ENCODE measurements at regions not wholly inside any gene's neighbourhood (a gene's known extent, or its start where the extent isn't known, plus 50 kb on each side); places are given as distances from the start of the nearest gene placed in this dataset.

- peaks cover 73% of the 10 kb centered on the region for H3K27me3 ChIP-seq (ENCODE audit: insufficient read depth, low read depth, severe bottlenecking)
- H3K36me3 ChIP-seq = no peaks in the 10 kb centered on the region
- no peak for DNase-seq
- no peak for TF ChIP-seq CTCF (IDR thresholded peaks at IDR 0.05; ENCODE audit: low read depth, low read length)
- no peak overlapping the region for H3K27ac ChIP-seq
- no peak overlapping the region for H3K4me3 ChIP-seq (ENCODE audit: low read depth, low read length)
- no peaks in the 10 kb centered on the region for H3K9me3 ChIP-seq (ENCODE audit: severe bottlenecking)
Observed at GRCh38 chr21:27566521-27566920, 599.6 kb upstream of the ADAMTS5 start.

GRCh38 chr21:27565364-27565763 is 598.5 kb upstream of the ADAMTS5 start:
- Histone ChIP-seq H3K27me3 (ENCODE audit: insufficient read depth, low read depth, severe bottlenecking) (peaks cover 69% of the 10 kb centered on the region), H3K27ac (no peak overlapping the region), H3K4me3 (ENCODE audit: low read depth, low read length) (no peak overlapping the region), H3K9me3 (ENCODE audit: severe bottlenecking) (no peaks in the 10 kb centered on the region), H3K36me3 (no peaks in the 10 kb centered on the region)
- DNase-seq = no peak
- TF ChIP-seq CTCF (IDR thresholded peaks at IDR 0.05; ENCODE audit: low read depth, low read length) = no peak

GRCh38 chr21:27564684-27565301 is 597.9 kb upstream of the ADAMTS5 start:
- H3K4me3 ChIP-seq (ENCODE audit: low read depth, low read length) = no peak overlapping the region
- peak; percentile 74 for TF ChIP-seq CTCF (IDR thresholded peaks at IDR 0.05; ENCODE audit: low read depth, low read length)

GRCh38 chr21:27562303-27562702 is 595.4 kb upstream of the ADAMTS5 start:
- TF ChIP-seq CTCF (IDR thresholded peaks at IDR 0.05; ENCODE audit: low read depth, low read length) = no peak
- no peak for DNase-seq
- H3K4me3 ChIP-seq (ENCODE audit: low read depth, low read length) = no peak overlapping the region
- no peaks in the 10 kb centered on the region for H3K36me3 ChIP-seq
- peaks cover 63% of the 10 kb centered on the region for H3K27me3 ChIP-seq (ENCODE audit: insufficient read depth, low read depth, severe bottlenecking)
- no peaks in the 10 kb centered on the region for H3K9me3 ChIP-seq (ENCODE audit: severe bottlenecking)
- H3K27ac ChIP-seq = no peak overlapping the region

More at GRCh38 chr21:27564684-27565301, 597.9 kb upstream of the ADAMTS5 start:
- Histone ChIP-seq H3K9me3 (ENCODE audit: severe bottlenecking) (no peaks in the 10 kb centered on the region), H3K36me3 (no peaks in the 10 kb centered on the region), H3K27me3 (ENCODE audit: insufficient read depth, low read depth, severe bottlenecking) (peaks cover 63% of the 10 kb centered on the region), H3K27ac (no peak overlapping the region)
- peak; percentile 26 for DNase-seq

GRCh38 chr21:27561116-27561515 is 594.2 kb upstream of the ADAMTS5 start:
- DNase-seq = no peak
- H3K4me3 ChIP-seq (ENCODE audit: low read depth, low read length) = no peak overlapping the region
- no peaks in the 10 kb centered on the region for H3K36me3 ChIP-seq
- peaks cover 66% of the 10 kb centered on the region for H3K27me3 ChIP-seq (ENCODE audit: insufficient read depth, low read depth, severe bottlenecking)
- no peak for TF ChIP-seq CTCF (IDR thresholded peaks at IDR 0.05; ENCODE audit: low read depth, low read length)
- H3K27ac ChIP-seq = no peak overlapping the region
- no peaks in the 10 kb centered on the region for H3K9me3 ChIP-seq (ENCODE audit: severe bottlenecking)

GRCh38 chr21:27557356-27557755 is 590.5 kb upstream of the ADAMTS5 start:
- Histone ChIP-seq H3K4me3 (ENCODE audit: low read depth, low read length) (no peak overlapping the region), H3K36me3 (no peaks in the 10 kb centered on the region), H3K27me3 (ENCODE audit: insufficient read depth, low read depth, severe bottlenecking) (peaks cover 60% of the 10 kb centered on the region), H3K9me3 (ENCODE audit: severe bottlenecking) (no peaks in the 10 kb centered on the region), H3K27ac (no peak overlapping the region)
- TF ChIP-seq CTCF (IDR thresholded peaks at IDR 0.05; ENCODE audit: low read depth, low read length) = no peak
- DNase-seq = no peak
